Right lobe of liver (tissue), 4 donors: ENCODE measurements at regions not wholly inside any gene's neighbourhood (a gene's known extent, or its start where the extent isn't known, plus 50 kb on each side); places are given as distances from the start of the nearest gene placed in this dataset.

ENCODE experiments used
- POLR2A ChIP-seq: fragments of 450-650 bp; IDR thresholded peaks from one replicate; pipeline ENCODE4 v1.6.1; 2017; ENCODE audit warnings: antibody characterized with exemption, mild to moderate bottlenecking
- TF ChIP-seq, protein P1 (sequence below), 4 donors: fragments of 200-600 bp in 3 of 4; fragments of 450-650 bp in 1 of 4; IDR thresholded peaks; one replicate each; pipeline versions ENCODE4 v1.5.1 to v1.8.0; 2016 to 2022; ENCODE audit warnings: antibody characterized with exemption in 4 of 4, mild to moderate bottlenecking in 2 of 4
- donor health status: DM: no; HTN: no; CAD: no.
- donor health status: DM: no; HTN: no; CAD: no.
- donor health status: DM: no; HTN: yes; CAD: no.

DNA sequence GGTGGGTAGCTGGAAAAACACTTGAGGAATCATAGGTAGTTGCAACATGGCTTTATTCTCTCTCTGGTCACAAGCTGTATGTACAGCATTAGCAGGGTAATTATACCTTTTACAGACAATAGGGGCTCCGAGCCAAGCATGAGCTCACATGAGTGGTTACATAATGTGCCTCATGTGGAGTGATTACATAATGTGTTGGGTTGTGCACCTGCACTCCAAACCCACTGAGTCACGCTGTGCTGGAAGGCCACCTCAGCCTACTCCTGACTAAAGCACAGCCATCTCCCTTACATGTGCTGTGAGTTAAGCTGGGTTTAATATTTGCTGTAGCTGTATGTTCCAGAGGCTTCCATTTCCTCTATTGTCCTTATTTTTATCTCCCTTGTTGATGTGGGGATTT is 348.7 kb upstream of the SEMA3C start:
- TF ChIP-seq, protein P1, sequence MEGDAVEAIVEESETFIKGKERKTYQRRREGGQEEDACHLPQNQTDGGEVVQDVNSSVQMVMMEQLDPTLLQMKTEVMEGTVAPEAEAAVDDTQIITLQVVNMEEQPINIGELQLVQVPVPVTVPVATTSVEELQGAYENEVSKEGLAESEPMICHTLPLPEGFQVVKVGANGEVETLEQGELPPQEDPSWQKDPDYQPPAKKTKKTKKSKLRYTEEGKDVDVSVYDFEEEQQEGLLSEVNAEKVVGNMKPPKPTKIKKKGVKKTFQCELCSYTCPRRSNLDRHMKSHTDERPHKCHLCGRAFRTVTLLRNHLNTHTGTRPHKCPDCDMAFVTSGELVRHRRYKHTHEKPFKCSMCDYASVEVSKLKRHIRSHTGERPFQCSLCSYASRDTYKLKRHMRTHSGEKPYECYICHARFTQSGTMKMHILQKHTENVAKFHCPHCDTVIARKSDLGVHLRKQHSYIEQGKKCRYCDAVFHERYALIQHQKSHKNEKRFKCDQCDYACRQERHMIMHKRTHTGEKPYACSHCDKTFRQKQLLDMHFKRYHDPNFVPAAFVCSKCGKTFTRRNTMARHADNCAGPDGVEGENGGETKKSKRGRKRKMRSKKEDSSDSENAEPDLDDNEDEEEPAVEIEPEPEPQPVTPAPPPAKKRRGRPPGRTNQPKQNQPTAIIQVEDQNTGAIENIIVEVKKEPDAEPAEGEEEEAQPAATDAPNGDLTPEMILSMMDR (IDR thresholded peaks at IDR 0.05): no peak
- TF ChIP-seq POLR2A: no peak
